Inflammatory macrophage (primary cell): ENCODE measurements at regions not wholly inside any gene's neighbourhood (a gene's known extent, or its start where the extent isn't known, plus 50 kb on each side); places are given as distances from the start of the nearest gene placed in this dataset.

Experiments used
- DNase-seq, 2 donors: peaks; one replicate each; pipeline ENCODE4 v3.0.0-alpha.2; 2020 to 2022

DNA sequence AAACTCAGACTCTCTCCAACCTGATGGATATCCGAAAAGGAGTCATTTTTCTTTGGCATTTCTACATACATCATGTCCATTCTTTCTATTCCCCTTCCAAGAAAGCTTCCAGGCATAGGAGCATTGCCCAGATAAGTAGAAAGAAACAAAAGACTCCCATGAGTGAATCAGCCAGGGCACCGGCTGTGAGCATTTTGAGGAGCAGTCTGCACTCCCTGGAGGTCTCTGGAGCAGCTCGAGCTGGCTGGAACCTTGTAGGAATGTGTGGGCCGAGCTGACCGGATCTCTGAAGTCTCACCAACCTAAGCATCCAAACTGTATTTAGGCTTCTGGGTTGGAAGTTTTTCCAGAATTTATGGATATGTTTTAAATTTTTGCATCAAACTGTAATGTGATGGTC, 161.4 kb upstream of the TRPC7 start:
- no peak for DNase-seq

DNA sequence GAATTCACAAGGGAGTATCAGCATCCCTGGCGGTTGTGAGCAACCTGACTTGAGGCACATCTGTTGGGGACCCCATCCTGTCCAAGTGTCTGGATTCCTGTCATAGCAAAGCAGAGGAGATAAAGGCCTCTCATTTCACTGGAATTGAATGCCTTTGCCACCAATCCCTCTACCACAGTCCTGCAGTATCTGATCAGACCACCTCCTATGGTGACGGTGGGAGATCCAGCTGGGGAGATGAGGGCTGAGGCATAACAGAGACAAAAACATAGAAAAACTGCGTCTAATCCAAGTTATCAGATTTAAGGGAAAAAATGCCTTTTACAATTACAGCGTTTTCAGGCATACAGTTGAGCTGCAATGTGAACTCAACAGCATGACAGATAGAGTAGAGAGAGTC, 160.7 kb upstream of the TRPC7 start:
- no peak for DNase-seq

GRCh38 chr5:136525597-136525996, 160.3 kb upstream of the TRPC7 start:
- no peak for DNase-seq

DNA sequence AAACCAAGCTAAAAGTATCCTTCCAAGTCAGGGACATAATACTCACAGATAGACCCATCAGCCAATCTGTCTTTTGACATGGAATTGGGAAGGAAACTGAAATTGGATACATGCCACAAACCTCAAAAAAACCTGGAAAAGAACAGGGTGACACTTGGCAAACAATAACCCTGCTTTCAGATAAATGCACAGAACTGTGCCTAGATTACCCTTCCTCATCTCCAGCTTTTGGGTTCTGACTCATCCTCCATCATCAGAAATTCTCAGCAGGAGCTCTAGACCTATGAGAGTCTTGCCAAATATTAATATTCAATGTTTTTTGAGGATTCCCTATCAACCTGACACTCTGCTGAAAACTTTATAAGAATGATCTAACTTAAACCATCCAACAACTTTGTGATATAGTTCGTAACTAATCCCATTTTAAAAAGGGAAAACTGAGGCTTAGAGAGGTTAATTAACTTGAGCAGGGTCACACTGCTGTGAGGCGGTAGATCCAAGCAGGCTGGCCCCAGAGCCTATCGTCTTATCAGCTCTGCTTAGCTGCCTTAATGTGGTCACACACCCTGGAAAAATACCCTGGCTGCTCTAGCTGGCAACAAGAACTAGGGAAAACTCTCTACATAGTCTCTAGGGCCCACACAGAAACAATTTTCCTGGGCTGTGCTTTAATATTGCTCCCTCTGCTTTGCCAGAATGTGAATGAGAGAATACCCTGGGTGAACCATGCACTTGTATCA, 157.0 kb upstream of the TRPC7 start:
- DNase-seq = no peak

DNA sequence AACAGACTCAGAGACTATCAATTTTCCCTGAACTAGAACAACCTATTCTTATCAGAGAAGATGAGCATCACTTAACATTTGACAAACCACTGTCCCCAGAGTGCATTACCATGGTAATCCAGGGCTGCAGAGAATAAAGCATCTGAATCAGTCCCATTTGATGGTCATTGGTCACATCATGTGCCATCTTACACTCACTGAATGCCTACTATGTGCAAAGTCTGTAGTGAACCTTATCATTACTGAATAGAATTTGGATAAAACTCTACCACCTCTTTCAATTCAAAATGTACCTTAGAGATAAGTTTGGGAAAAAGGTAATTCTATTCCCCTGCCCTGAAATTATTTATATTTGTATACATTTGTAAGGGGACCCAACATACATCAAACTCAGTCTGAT, 156.4 kb upstream of the TRPC7 start:
- no peak for DNase-seq

DNA sequence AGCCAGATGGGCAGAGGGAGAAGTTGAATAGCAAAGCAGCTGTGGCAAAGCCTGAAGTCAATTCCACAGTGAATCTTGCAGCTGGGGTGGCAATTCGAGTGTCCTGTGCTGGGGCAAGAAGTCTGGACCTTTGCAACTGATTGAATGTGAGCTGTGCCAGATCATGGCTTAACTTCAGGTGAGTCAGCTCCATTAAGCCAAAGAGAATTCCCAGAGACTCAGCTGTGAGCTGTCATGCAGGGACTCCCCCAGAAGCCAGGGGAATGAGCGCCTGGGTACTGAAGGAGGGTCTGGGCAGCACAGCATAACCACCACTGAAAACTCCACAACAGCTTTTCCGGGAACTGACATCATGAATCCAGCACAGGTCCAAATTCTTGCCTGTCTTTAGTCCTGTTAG, 153.5 kb upstream of the TRPC7 start:
- DNase-seq = no peak

GRCh38 chr5:136518174-136518573, 152.8 kb upstream of the TRPC7 start:
- DNase-seq = no peak

DNA sequence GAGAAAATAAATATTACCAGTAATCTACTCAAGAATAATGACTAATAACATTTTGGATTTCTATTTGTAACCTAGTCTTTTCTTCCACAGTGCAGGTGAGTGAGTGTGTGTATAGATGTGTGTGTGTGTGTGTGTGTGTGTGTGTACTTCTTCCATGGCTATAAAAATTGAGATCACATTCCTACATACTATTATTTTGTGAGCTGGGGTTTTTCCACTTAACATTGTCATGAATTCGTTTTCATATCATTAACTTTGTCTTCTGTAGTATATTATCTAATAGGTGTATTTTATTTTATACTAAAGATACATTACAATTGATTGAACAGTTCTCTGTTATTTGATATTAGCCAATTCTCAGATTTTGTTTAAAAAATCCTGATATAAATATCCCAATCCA, 152.4 kb upstream of the TRPC7 start:
- no peak for DNase-seq

DNA sequence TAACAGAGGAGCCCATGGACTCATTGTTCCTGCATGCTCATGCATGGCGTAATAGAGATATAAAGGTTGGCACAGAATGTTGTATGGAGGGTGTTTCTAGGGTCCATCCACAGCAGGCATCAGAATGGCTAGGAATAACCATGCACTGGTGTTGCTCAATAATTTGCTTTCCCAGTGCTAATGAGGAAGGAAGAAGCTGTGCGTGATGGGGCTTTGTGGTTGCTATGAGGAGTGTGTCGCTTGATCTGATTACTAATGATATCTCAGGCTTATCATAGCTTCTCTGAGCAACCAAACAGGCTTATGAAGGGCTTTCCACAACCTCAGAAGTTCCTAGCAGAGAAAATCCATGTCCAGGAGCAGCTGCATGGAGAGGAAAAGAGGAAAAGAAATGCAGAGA, 151.3 kb upstream of the TRPC7 start:
- no peak for DNase-seq

DNA sequence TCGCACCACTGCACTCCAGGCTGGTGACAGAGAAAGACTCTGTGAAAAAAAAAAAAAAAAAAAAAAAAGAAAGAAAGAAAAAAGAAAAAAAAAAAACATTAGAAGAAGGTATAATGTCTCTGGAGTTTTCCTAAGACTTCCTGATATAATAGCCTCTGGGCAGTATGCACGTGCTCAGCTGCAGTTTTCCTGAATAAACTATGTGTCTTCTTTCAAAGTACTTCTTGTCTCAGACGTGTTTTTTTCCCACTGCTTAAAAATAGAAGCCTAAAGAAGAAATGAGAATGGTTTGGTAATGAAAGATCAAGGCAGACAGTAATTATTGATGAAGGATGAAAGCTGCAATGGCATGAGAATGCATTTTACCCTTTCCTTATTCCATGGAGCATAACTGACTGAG, 148.1 kb upstream of the TRPC7 start:
- DNase-seq = no peak

DNA sequence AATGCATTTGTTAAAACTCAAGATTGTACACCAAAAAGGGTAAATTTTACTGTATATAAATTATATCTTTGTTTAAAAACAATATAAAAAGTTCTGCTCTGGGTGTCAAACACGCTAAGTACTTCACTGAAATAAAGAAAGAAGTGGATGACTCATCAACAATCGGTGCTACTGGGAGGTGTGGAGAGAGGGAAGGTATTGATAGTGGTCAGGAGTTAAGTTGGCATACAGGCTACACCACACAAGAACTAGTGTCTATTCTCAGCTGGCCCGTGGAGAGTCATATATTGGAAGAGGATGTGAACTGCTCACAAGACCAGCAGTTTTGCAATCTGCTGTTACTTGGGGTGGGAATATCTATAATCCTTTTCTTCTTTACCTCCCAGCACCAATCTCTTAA, 145.7 kb upstream of the TRPC7 start:
- no peak for DNase-seq

GRCh38 chr5:136510481-136510880, 145.1 kb upstream of the TRPC7 start:
- no peak for DNase-seq

DNA sequence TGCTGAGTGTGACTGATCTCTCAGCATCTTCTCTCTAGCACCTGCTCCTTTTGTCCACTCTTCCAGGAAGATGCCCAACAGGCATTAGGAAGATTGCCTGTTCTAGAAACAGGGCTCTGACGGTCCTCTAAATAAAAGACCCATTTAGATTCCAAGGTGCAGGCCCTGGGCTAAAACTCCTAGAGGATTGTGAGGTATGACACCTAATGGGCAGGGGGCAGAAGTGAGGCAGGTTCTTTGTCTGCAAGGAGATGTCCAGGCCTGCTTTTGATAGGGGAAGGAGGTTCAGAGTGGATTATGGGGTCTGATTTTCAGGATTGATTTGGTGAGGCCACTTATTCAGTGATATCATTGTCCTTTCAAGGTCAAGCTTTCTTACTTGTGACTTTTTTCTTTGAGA, 140.8 kb upstream of the TRPC7 start:
- DNase-seq = no peak

DNA sequence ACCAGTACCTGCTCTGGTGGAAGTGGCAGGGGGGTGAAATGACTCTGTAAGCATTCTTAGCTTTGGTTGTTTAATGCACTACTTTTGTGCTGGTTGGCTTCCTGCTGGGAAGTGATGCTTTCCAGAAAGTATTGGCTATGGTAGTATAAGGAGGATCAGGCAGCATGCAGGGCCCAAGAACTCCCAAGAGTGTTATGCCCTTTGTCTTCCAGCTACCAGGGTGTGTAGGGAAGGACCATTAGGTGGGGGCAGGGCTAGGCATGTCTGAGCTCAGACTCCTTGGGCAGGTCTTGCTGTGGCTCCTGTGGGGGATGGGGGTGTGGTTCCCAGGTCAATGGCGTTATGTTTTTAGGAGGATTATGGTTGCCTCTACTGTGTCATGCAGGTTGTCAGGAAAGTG, 135.8 kb upstream of the TRPC7 start:
- DNase-seq = no peak

DNA sequence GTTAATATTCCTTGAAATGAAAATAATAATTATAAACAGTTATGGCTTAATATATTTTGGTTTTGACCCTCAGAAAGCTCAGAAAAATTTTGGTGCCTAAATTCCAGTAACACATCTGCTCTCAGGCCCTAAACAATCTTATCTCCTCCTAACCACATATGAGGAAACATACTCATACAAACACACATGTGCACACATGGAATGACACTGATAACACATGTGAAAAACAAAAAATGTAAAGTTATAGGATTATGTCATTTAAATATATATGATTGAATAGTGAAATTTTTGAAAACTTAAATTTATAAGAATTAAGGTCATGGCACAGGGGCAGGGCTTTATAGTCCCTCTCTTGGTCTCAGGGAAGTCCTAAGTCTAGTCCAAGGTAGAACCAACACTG, 127.2 kb upstream of the TRPC7 start:
- DNase-seq = no peak

- no peak for DNase-seq
These were observed 126.5 kb upstream of the TRPC7 start for GRCh38 chr5:136491806-136492205.

GRCh38 chr5:136484808-136485325, 119.5 kb upstream of the TRPC7 start:
- no peak for DNase-seq

GRCh38 chr5:136482206-136482605, 116.9 kb upstream of the TRPC7 start:
- DNase-seq = no peak

GRCh38 chr5:136474466-136474865, 109.1 kb upstream of the TRPC7 start:
- DNase-seq = no peak

- no peak for DNase-seq
These were observed 102.3 kb upstream of the TRPC7 start for GRCh38 chr5:136467632-136468031.

DNA sequence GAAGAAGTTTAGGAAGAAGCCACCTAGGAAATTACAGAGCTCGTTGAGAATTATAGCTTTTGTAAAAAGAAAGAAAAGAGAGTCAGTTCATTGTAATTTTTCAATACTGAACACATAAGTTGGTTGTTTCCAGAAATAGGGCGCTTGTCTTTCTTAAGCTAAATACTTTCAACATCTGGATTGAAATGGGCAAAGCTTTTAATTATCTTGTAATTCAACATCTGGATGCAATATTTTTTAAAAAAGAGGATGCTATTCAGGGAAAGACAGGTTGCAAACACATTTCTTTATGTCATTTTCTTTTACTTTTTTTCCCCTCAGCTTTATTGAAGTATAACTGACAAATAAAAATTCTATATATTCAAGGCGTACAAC, 100.7 kb upstream of the TRPC7 start:
- no peak for DNase-seq

- DNase-seq = no peak
These were observed 93.1 kb upstream of the TRPC7 start for GRCh38 chr5:136458481-136458880.

- DNase-seq = no peak
These were observed 92.2 kb upstream of the TRPC7 start for GRCh38 chr5:136457390-136458013.

GRCh38 chr5:136455409-136455808, 90.1 kb upstream of the TRPC7 start:
- no peak for DNase-seq
